DOHH2 (cell line): ENCODE measurements at regions not wholly inside any gene's neighbourhood (a gene's known extent, or its start where the extent isn't known, plus 50 kb on each side); places are given as distances from the start of the nearest gene placed in this dataset.

Source experiments
- H3F3A ChIP-seq: fragments of 200-600 bp; sonication (generic), shearing (Covaris generic); 2 replicates; pipeline ENCODE4 v1.6.0; 2016; ENCODE audit warnings: antibody characterized with exemption, mild to moderate bottlenecking; ENCODE audit not compliant: control insufficient read depth, insufficient read depth
- H3K27ac ChIP-seq: fragments of 200-600 bp; sonication (generic); 2 replicates; pipeline ENCODE4 v1.5.1; 2014; ENCODE audit warnings: low read depth, mild to moderate bottlenecking, low read length, moderate library complexity
- H3K27me3 ChIP-seq: fragments of 200-600 bp; sonication (generic); 2 replicates; pipeline ENCODE4 v1.6.1; 2014; ENCODE audit warnings: mild to moderate bottlenecking, low read length, mixed read lengths; ENCODE audit not compliant: control insufficient read depth
- H3K36me3 ChIP-seq: fragments of 200-600 bp; sonication (generic); 2 replicates; pipeline ENCODE4 v1.6.1; 2014; ENCODE audit warnings: mild to moderate bottlenecking, low read length, moderate library complexity, mixed read lengths; ENCODE audit not compliant: control insufficient read depth
- H3K4me1 ChIP-seq: fragments of 200-600 bp; sonication (generic); 2 replicates; pipeline ENCODE4 v1.6.1; 2014; ENCODE audit warnings: mild to moderate bottlenecking, low read length, mixed read lengths; ENCODE audit not compliant: control insufficient read depth
- H3K4me2 ChIP-seq: fragments of 200-600 bp; sonication (generic); 2 replicates; pipeline ENCODE4 v1.6.0; 2014; ENCODE audit warnings: mild to moderate bottlenecking, low read length, moderate library complexity
- H3K4me3 ChIP-seq: fragments of 200-600 bp; sonication (generic); 2 replicates; pipeline ENCODE4 v1.5.1; 2014; ENCODE audit warnings: mild to moderate bottlenecking, low read length, mixed read lengths
- H3K79me2 ChIP-seq: fragments of 200-600 bp; sonication (generic); 2 replicates; pipeline ENCODE4 v1.6.1; 2014; ENCODE audit warnings: mild to moderate bottlenecking, low read length, mixed read lengths; ENCODE audit not compliant: control insufficient read depth
- H3K9me2 ChIP-seq: fragments of 200-600 bp; sonication (generic); replicated peaks from 2 replicates; pipeline ENCODE4 v1.6.1; 2014; ENCODE audit warnings: mild to moderate bottlenecking, low read length, mixed read lengths; ENCODE audit not compliant: control insufficient read depth
- H3K9me3 ChIP-seq: fragments of 200-600 bp; sonication (generic); 2 replicates; pipeline ENCODE4 v1.6.1; 2014; ENCODE audit warnings: antibody characterized with exemption, low read length, mixed read lengths; ENCODE audit not compliant: control insufficient read depth, insufficient read depth
- H4K20me1 ChIP-seq: fragments of 200-600 bp; sonication (generic); 2 replicates; pipeline ENCODE4 v1.6.0; 2014; ENCODE audit warnings: low read depth, mild to moderate bottlenecking, antibody characterized with exemption, low read length, moderate library complexity; ENCODE audit not compliant: control insufficient read depth, insufficient read depth
- CTCF ChIP-seq: fragments of 200-600 bp; sonication (generic); IDR thresholded peaks from one replicate; pipeline ENCODE4 v1.5.1; 2014; ENCODE audit warnings: antibody characterized with exemption, mild to moderate bottlenecking, low read depth, low read length; ENCODE audit not compliant: poor library complexity, severe bottlenecking
- EZH2phosphoT487 ChIP-seq: fragments of 200-600 bp; sonication (generic); IDR thresholded peaks from 2 replicates; pipeline ENCODE4 v1.6.1; 2017; ENCODE audit warnings: borderline replicate concordance, mild to moderate bottlenecking, antibody characterized with exemption, low read length, moderate library complexity, mixed read lengths

- Histone ChIP-seq H3K4me2 (no peak overlapping the region), H3K36me3 (no peaks in the 10 kb centered on the region), H3K27ac (no peak overlapping the region), H3K9me3 (no peaks in the 10 kb centered on the region), H3K4me1 (no peaks in the 10 kb centered on the region), H3K4me3 (no peak overlapping the region), H3F3A (no peaks in the 10 kb centered on the region), H4K20me1 (no peaks in the 10 kb centered on the region), H3K27me3 (no peaks in the 10 kb centered on the region), H3K9me2 (no peaks in the 10 kb centered on the region), H3K79me2 (no peaks in the 10 kb centered on the region)
- TF ChIP-seq CTCF (no peak), EZH2phosphoT487 (no peak)
These were observed 681.9 kb downstream of the ISL1 start for GRCh38 chr5:52065182-52065581.

- no peaks in the 10 kb centered on the region for H3K9me3 ChIP-seq
- no peaks in the 10 kb centered on the region for H3K36me3 ChIP-seq
- H3F3A ChIP-seq: no peaks in the 10 kb centered on the region
- no peaks in the 10 kb centered on the region for H3K4me1 ChIP-seq
- no peak overlapping the region for H3K4me3 ChIP-seq
- no peaks in the 10 kb centered on the region for H3K79me2 ChIP-seq
- H4K20me1 ChIP-seq: no peaks in the 10 kb centered on the region
- TF ChIP-seq CTCF: no peak
- no peak for TF ChIP-seq EZH2phosphoT487
- H3K4me2 ChIP-seq: no peak overlapping the region
- H3K27ac ChIP-seq: no peak overlapping the region
- H3K9me2 ChIP-seq: no peaks in the 10 kb centered on the region
- H3K27me3 ChIP-seq: no peaks in the 10 kb centered on the region
These were observed 686.7 kb downstream of the ISL1 start for GRCh38 chr5:52069997-52070396.

GRCh38 chr5:52073993-52074689 lies 690.9 kb downstream of the ISL1 start:
- H3F3A ChIP-seq: no peaks in the 10 kb centered on the region

More at GRCh38 chr5:52073993-52074689, 690.9 kb downstream of the ISL1 start:
- no peaks in the 10 kb centered on the region for H3K27me3 ChIP-seq
- no peak overlapping the region for H3K4me2 ChIP-seq
- H3K9me2 ChIP-seq: no peaks in the 10 kb centered on the region
- H4K20me1 ChIP-seq: no peaks in the 10 kb centered on the region
- TF ChIP-seq EZH2phosphoT487: no peak
- no peak for TF ChIP-seq CTCF
- H3K36me3 ChIP-seq: no peaks in the 10 kb centered on the region
- H3K4me3 ChIP-seq: no peak overlapping the region
- no peaks in the 10 kb centered on the region for H3K79me2 ChIP-seq
- H3K27ac ChIP-seq: no peak overlapping the region
- no peaks in the 10 kb centered on the region for H3K4me1 ChIP-seq
- H3K9me3 ChIP-seq: no peaks in the 10 kb centered on the region
